ENCODE measurements at regions not wholly inside any gene's neighbourhood (a gene's known extent, or its start where the extent isn't known, plus 50 kb on each side); places are given as distances from the start of the nearest gene placed in this dataset.
"Not testable (repeated sequence)": the region's sequence is repeated elsewhere in the genome, so short reads cannot be mapped to it uniquely, and the experiment has no call there.

GRCh38 chr11:98289617-98290263 is 731.0 kb upstream of the CNTN5 start:
- H3K4me3 ChIP-seq (ENCODE audit: low read depth, low read length), result no peak overlapping the region
- no peak for TF ChIP-seq MYC (IDR thresholded peaks at IDR 0.05; ENCODE audit: low read depth, low read length)
- TF ChIP-seq MAX (IDR thresholded peaks at IDR 0.05; ENCODE audit: low read depth, low read length), result no peak
- TF ChIP-seq, protein P1, sequence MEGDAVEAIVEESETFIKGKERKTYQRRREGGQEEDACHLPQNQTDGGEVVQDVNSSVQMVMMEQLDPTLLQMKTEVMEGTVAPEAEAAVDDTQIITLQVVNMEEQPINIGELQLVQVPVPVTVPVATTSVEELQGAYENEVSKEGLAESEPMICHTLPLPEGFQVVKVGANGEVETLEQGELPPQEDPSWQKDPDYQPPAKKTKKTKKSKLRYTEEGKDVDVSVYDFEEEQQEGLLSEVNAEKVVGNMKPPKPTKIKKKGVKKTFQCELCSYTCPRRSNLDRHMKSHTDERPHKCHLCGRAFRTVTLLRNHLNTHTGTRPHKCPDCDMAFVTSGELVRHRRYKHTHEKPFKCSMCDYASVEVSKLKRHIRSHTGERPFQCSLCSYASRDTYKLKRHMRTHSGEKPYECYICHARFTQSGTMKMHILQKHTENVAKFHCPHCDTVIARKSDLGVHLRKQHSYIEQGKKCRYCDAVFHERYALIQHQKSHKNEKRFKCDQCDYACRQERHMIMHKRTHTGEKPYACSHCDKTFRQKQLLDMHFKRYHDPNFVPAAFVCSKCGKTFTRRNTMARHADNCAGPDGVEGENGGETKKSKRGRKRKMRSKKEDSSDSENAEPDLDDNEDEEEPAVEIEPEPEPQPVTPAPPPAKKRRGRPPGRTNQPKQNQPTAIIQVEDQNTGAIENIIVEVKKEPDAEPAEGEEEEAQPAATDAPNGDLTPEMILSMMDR (IDR thresholded peaks at IDR 0.05; ENCODE audit: low read depth, low read length), result no peak
- no peak for TF ChIP-seq POLR2A (IDR thresholded peaks at IDR 0.05; ENCODE audit: extremely low read depth, insufficient read length)
- no peak for DNase-seq (ENCODE audit: low read depth)

DNA sequence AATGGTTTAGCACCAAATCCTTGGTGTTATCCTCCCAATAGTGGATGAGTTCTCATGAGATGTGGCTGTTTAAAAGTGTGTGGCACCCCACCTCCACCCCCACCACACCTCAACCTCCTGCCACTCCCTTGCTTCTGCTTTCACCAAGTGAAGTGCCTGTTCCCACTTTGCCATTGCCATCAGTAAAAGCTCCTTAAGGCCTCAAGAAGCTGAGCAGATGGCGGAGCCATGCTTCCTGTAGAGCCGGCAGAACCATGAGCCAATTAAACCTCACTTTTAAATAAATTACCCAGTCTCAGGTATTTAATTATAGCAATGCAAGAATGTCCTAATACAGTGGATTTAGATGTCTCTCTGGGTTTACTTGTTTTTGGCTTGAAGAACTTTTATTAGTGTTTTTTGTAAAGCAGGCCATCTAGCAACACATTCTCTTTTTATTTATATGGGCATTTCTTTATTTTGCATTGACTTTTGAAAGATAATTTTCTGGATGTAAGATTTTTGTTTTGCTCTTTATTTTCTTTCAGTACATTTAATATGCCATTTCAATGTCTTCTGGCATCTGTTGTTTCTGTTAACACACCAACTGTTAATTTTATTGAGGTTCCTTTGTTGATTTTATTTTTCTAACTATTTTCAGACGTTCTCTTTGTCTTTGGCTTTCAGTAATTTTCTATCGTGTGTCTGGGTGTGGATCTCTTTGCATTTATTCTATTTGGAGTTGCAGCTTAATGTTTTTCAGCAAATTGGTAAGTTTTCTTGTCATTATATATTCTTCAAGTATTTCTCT is 724.5 kb upstream of the CNTN5 start:
- H3K4me3 ChIP-seq (ENCODE audit: low read depth, low read length), result no peak overlapping the region
- TF ChIP-seq MAX (IDR thresholded peaks at IDR 0.05; ENCODE audit: low read depth, low read length) (no peak), POLR2A (IDR thresholded peaks at IDR 0.05; ENCODE audit: extremely low read depth, insufficient read length) (no peak), MYC (IDR thresholded peaks at IDR 0.05; ENCODE audit: low read depth, low read length) (no peak)
- TF ChIP-seq, protein P1 (IDR thresholded peaks at IDR 0.05; ENCODE audit: low read depth, low read length), result no peak
- no peak for DNase-seq (ENCODE audit: low read depth)

DNA sequence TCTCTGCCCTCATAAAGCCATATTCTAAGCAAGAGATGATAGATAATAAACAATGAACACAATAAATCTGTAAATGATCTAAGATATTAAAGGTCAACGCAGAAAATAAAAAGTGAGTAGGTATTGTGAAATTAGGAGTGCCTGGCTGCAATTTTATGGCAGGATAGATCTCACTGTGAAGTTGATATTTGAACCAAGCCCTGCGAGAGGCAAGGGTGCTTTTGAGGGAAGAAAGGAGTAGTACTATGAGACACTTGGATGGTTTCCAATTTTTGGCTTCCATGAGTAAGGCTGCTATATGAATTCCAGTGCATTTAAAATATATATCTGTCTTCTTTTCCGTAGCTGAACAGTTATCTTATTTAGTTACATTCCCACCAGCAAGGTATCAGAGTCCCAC is 720.0 kb upstream of the CNTN5 start:
- TF ChIP-seq MYC (IDR thresholded peaks at IDR 0.05; ENCODE audit: low read depth, low read length), result no peak
- TF ChIP-seq MAX (IDR thresholded peaks at IDR 0.05; ENCODE audit: low read depth, low read length), result no peak
- TF ChIP-seq POLR2A (IDR thresholded peaks at IDR 0.05; ENCODE audit: extremely low read depth, insufficient read length), result no peak
- TF ChIP-seq, protein P1 (IDR thresholded peaks at IDR 0.05; ENCODE audit: low read depth, low read length), result no peak
- H3K4me3 ChIP-seq (ENCODE audit: low read depth, low read length), result no peak overlapping the region
- no peak for DNase-seq (ENCODE audit: low read depth)

GRCh38 chr11:98307827-98308491 is 712.8 kb upstream of the CNTN5 start:
- no peak overlapping the region for H3K4me3 ChIP-seq (ENCODE audit: low read depth, low read length)
- no peak for TF ChIP-seq MYC (IDR thresholded peaks at IDR 0.05; ENCODE audit: low read depth, low read length)
- no peak for TF ChIP-seq MAX (IDR thresholded peaks at IDR 0.05; ENCODE audit: low read depth, low read length)
- no peak for TF ChIP-seq POLR2A (IDR thresholded peaks at IDR 0.05; ENCODE audit: extremely low read depth, insufficient read length)
- TF ChIP-seq, protein P1 (IDR thresholded peaks at IDR 0.05; ENCODE audit: low read depth, low read length), result no peak
- DNase-seq (ENCODE audit: low read depth), result no peak

- not testable (repeated sequence) for H3K4me3 ChIP-seq (ENCODE audit: low read depth, low read length); DNase-seq (ENCODE audit: low read depth)
Measured at GRCh38 chr11:98330306-98330705, 690.4 kb upstream of the CNTN5 start.

- no peak overlapping the region for H3K4me3 ChIP-seq (ENCODE audit: low read depth, low read length)
- DNase-seq (ENCODE audit: low read depth), result no peak
- TF ChIP-seq POLR2A (IDR thresholded peaks at IDR 0.05; ENCODE audit: extremely low read depth, insufficient read length) (no peak), MYC (IDR thresholded peaks at IDR 0.05; ENCODE audit: low read depth, low read length) (no peak), MAX (IDR thresholded peaks at IDR 0.05; ENCODE audit: low read depth, low read length) (no peak)
- TF ChIP-seq, protein P1 (IDR thresholded peaks at IDR 0.05; ENCODE audit: low read depth, low read length), result no peak
Measured at GRCh38 chr11:98358551-98358950, 662.2 kb upstream of the CNTN5 start.

Data from NB4 (cell line).